Lung (tissue), 11 donors: ENCODE measurements at regions not wholly inside any gene's neighbourhood (a gene's known extent, or its start where the extent isn't known, plus 50 kb on each side); places are given as distances from the start of the nearest gene placed in this dataset.

ENCODE experiments used
- ATAC-seq: fragments of 200-7000 bp; cut with Tn5 transposase; one replicate; pipeline ENCODE4 v1.9.1; 2020; ENCODE audit warnings: moderate number of reproducible peaks; ENCODE audit not compliant: insufficient read depth, low FRiP score
- DNase-seq, 3 donors: peaks; one replicate each; pipeline ENCODE4 v3.0.0-alpha.2; 2013 to 2017
- H3K27ac ChIP-seq, 2 donors: one replicate each; pipeline ENCODE4 v1.5.1; 2013; ENCODE audit warnings: mild to moderate bottlenecking in 2 of 2, moderate library complexity in 2 of 2, control low read depth in 1 of 2, inconsistent platforms in 1 of 2, low read depth in 1 of 2, low read length in 1 of 2
- H3K27me3 ChIP-seq, 3 donors: one replicate each; pipeline ENCODE4 v1.5.1; 2013; ENCODE audit warnings: low read length in 2 of 3; ENCODE audit not compliant: control insufficient read depth in 3 of 3, insufficient read depth in 3 of 3
- H3K36me3 ChIP-seq, 4 donors: one replicate each; pipeline ENCODE4 v1.5.1; 2013; ENCODE audit warnings: low read length in 4 of 4, mild to moderate bottlenecking in 1 of 4, moderate library complexity in 1 of 4; ENCODE audit not compliant: control insufficient read depth in 4 of 4, insufficient read depth in 4 of 4
- H3K4me1 ChIP-seq, 5 donors: one replicate each; pipeline ENCODE4 v1.5.1; 2013; ENCODE audit warnings: low read length in 5 of 5, mild to moderate bottlenecking in 2 of 5, moderate library complexity in 1 of 5; ENCODE audit not compliant: control insufficient read depth in 5 of 5, insufficient read depth in 5 of 5
- H3K4me3 ChIP-seq: one replicate; pipeline ENCODE4 v1.5.1; 2013; ENCODE audit warnings: mild to moderate bottlenecking, control low read depth, moderate library complexity
- H3K9ac ChIP-seq, 2 donors: one replicate each; pipeline ENCODE4 v1.5.1; 2013; ENCODE audit warnings: low read length in 2 of 2, control low read depth in 1 of 2; ENCODE audit not compliant: insufficient read depth in 1 of 2
- H3K9me3 ChIP-seq, 4 donors: one replicate each; pipeline ENCODE4 v1.5.1; 2013; ENCODE audit warnings: low read length in 3 of 4, mild to moderate bottlenecking in 1 of 4, moderate library complexity in 1 of 4; ENCODE audit not compliant: control insufficient read depth in 4 of 4, insufficient read depth in 3 of 4
- CTCF ChIP-seq: IDR thresholded peaks from 2 replicates; pipeline ENCODE4 v1.5.1; 2012; ENCODE audit warnings: mild to moderate bottlenecking; ENCODE audit errors: control extremely low read depth, extremely low read depth
- WGBS, 2 donors: extraction: QIAGEN DNeasy Blood & Tissue Kit; methylation state at CpG; one replicate each; pipeline ENCODE4 v1.1.7; 2013; 5-methylcytosine and 5-hydroxymethylcytosine counted together
- donor health status: control.
- donor health status: control.
- donor health status: Bipolar disorder and iron deficiency.
- donor health status: healthy.
- donor health status: DM: yes; HTN: yes; CAD: no.

- no peak for DNase-seq
- TF ChIP-seq CTCF, result no peak
- Histone ChIP-seq H3K36me3 (no peaks in the 10 kb centered on the region), H3K9me3 (no peaks in the 10 kb centered on the region), H3K9ac (no peak overlapping the region), H3K27me3 (no peaks in the 10 kb centered on the region), H3K4me3 (no peak overlapping the region), H3K27ac (no peak overlapping the region), H3K4me1 (peaks cover 0 to 34% (median 0%) of the 10 kb centered on the region in 5 donors)
- no peak for ATAC-seq
- WGBS, 2 donors, result 60 to 65% methylated on average over 4 of the region's 4 CpGs
Measured at GRCh38 chr2:144834363-144834762, 314.4 kb upstream of the ZEB2 start.

GRCh38 chr2:144833075-144833637 is 313.2 kb upstream of the ZEB2 start:
- DNase-seq (no peak), ATAC-seq (no peak)
- Histone ChIP-seq H3K9ac (no peak overlapping the region), H3K9me3 (no peaks in the 10 kb centered on the region), H3K27me3 (no peaks in the 10 kb centered on the region), H3K4me1 (peaks cover 0 to 34% (median 0%) of the 10 kb centered on the region in 5 donors), H3K27ac (no peak overlapping the region), H3K4me3 (no peak overlapping the region), H3K36me3 (no peaks in the 10 kb centered on the region)
- TF ChIP-seq CTCF, result no peak
- 98 to 99% methylated on average over 1 of the region's 1 CpG for WGBS, 2 donors

- peaks cover 0 to 34% (median 0%) of the 10 kb centered on the region in 5 donors for H3K4me1 ChIP-seq
- no peaks in the 10 kb centered on the region for H3K27me3 ChIP-seq
- ATAC-seq, result no peak
- TF ChIP-seq CTCF, result no peak
- peak in 1 of 3 donors; percentile 40 for DNase-seq
- no peaks in the 10 kb centered on the region for H3K36me3 ChIP-seq
- no peaks in the 10 kb centered on the region for H3K9me3 ChIP-seq
- no peak overlapping the region for H3K9ac ChIP-seq
- H3K27ac ChIP-seq, result no peak overlapping the region
- 33 to 65% methylated on average over 3 of the region's 3 CpGs for WGBS, 2 donors
- H3K4me3 ChIP-seq, result no peak overlapping the region
Measured at GRCh38 chr2:144832048-144832447, 312.1 kb upstream of the ZEB2 start.

GRCh38 chr2:144830543-144830942 is 310.6 kb upstream of the ZEB2 start:
- DNase-seq, result no peak
- no peaks in the 10 kb centered on the region for H3K27me3 ChIP-seq
- H3K9ac ChIP-seq, result no peak overlapping the region
- no peak for TF ChIP-seq CTCF
- ATAC-seq, result no peak
- no peaks in the 10 kb centered on the region for H3K36me3 ChIP-seq
- H3K9me3 ChIP-seq, result no peaks in the 10 kb centered on the region
- H3K4me3 ChIP-seq, result no peak overlapping the region
- no peak overlapping the region for H3K27ac ChIP-seq
- 79 to 87% methylated on average over 3 of the region's 3 CpGs for WGBS, 2 donors
- peaks cover 0 to 24% (median 0%) of the 10 kb centered on the region in 5 donors for H3K4me1 ChIP-seq
